Adrenal gland (tissue), 9 donors: ENCODE measurements at regions not wholly inside any gene's neighbourhood (a gene's known extent, or its start where the extent isn't known, plus 50 kb on each side); places are given as distances from the start of the nearest gene placed in this dataset.

Experiments
- DNase-seq, 7 donors: peaks; one replicate each; pipeline ENCODE4 v3.0.0-alpha.2; 2019 to 2020
- H3K27ac ChIP-seq, 5 donors: fragments of 200-600 bp; sonication (generic) in 4 of 5; 1 replicate in 3 of 5; 2 replicates in 2 of 5; pipeline versions ENCODE4 v1.5.1 to v1.8.0; 2016 to 2020; ENCODE audit warnings: mild to moderate bottlenecking in 1 of 5
- H3K27me3 ChIP-seq: fragments of 200-600 bp; 2 replicates; pipeline ENCODE4 v1.8.0; 2021
- H3K36me3 ChIP-seq, 2 donors: fragments of 200-600 bp; replicated peaks in 1 of 2; 1 replicate in 1 of 2; 2 replicates in 1 of 2; pipeline versions ENCODE4 v1.5.1 to v1.8.0; 2018 to 2022
- H3K4me1 ChIP-seq, 2 donors: fragments of 200-600 bp; replicated peaks in 1 of 2; 1 replicate in 1 of 2; 2 replicates in 1 of 2; pipeline versions ENCODE4 v1.5.1 to v1.8.0; 2018 to 2021
- H3K4me3 ChIP-seq, 4 donors: fragments of 200-600 bp; sonication (generic) in 3 of 4; one replicate each; pipeline ENCODE4 v1.5.1; 2016 to 2018
- H3K9me3 ChIP-seq, 3 donors: fragments of 200-600 bp; sonication (generic) in 1 of 3; replicated peaks in 1 of 3; 1 replicate in 2 of 3; 2 replicates in 1 of 3; pipeline versions ENCODE4 v1.5.1 to v1.8.0; 2016 to 2021
- CTCF ChIP-seq, 6 experiments: fragments of 450-650 bp in 4 of 6; fragments of 200-600 bp in 2 of 6; sonication (generic) in 1 of 6; IDR thresholded peaks; 1 replicate in 5 of 6; 2 replicates in 1 of 6; pipeline versions ENCODE4 v1.5.1 to v1.8.0; 2016 to 2021; ENCODE audit warnings: antibody characterized with exemption in 6 of 6, mild to moderate bottlenecking in 2 of 6, moderate library complexity in 1 of 6
- POLR2A ChIP-seq, 2 donors: fragments of 450-650 bp; IDR thresholded peaks; one replicate each; pipeline ENCODE4 v1.6.1; 2017; ENCODE audit warnings: antibody characterized with exemption in 2 of 2, mild to moderate bottlenecking in 2 of 2, moderate library complexity in 1 of 2
- WGBS, 4 donors: extraction: QIAGEN DNeasy Blood & Tissue Kit in 2 of 4; methylation state at CpG; one replicate each; pipeline versions ENCODE4 v1.1.5 to v1.1.7; 2013 to 2017; 5-methylcytosine and 5-hydroxymethylcytosine counted together
- intact Hi-C, 2 donors: fragments of 100-400 bp; cut with DNase I; formaldehyde crosslinking; loops; one replicate each; pipeline versions ENCODE4 v1.14.1 to v1.15.0; 2022 to 2023
- donor health status: healthy with polysubstance abuse.
- donor health status: Bipolar disorder and iron deficiency.
- donor health status: DM: yes; HTN: yes; CAD: no.
- donor health status: DM: no; HTN: no; CAD: no.
- donor health status: DM: no; HTN: no; CAD: no.

GRCh38 chr15:77749998-77750540 is 117.4 kb upstream of the LINGO1 start:
- intact Hi-C loops: no loop called here
- no peaks in the 10 kb centered on the region for H3K27me3 ChIP-seq

GRCh38 chr15:77749236-77749997 is 116.7 kb upstream of the LINGO1 start:
- Histone ChIP-seq H3K36me3 (no peaks in the 10 kb centered on the region), H3K9me3 (no peaks in the 10 kb centered on the region), H3K4me3 (no peak overlapping the region), H3K27ac (no peak overlapping the region), H3K27me3 (no peaks in the 10 kb centered on the region), H3K4me1 (no peaks in the 10 kb centered on the region)
- DNase-seq: no peak
- WGBS, 4 donors: 85 to 94% (median 86%) methylated on average over 5 to 6 of the region's 6 CpGs
- intact Hi-C loops: no loop called here
- TF ChIP-seq POLR2A (IDR thresholded peaks at IDR 0.05) (no peak), CTCF (IDR thresholded peaks at IDR 0.05) (no peak)

More at GRCh38 chr15:77749998-77750540, 117.4 kb upstream of the LINGO1 start:
- Histone ChIP-seq H3K36me3 (no peaks in the 10 kb centered on the region), H3K9me3 (no peaks in the 10 kb centered on the region), H3K27ac (no peak overlapping the region), H3K4me1 (no peaks in the 10 kb centered on the region), H3K4me3 (no peak overlapping the region)
- 77 to 90% (median 83%) methylated on average over 11 to 15 of the region's 15 CpGs for WGBS, 4 donors
- TF ChIP-seq POLR2A (IDR thresholded peaks at IDR 0.05) (no peak), CTCF (IDR thresholded peaks at IDR 0.05) (no peak)
- no peak for DNase-seq

GRCh38 chr15:77748078-77749064 is 115.7 kb upstream of the LINGO1 start:
- H3K27ac ChIP-seq: no peak overlapping the region
- no peak overlapping the region for H3K4me3 ChIP-seq
- no peaks in the 10 kb centered on the region for H3K27me3 ChIP-seq
- intact Hi-C loops: no loop called here
- no peaks in the 10 kb centered on the region for H3K9me3 ChIP-seq
- TF ChIP-seq CTCF (IDR thresholded peaks at IDR 0.05) (no peak), POLR2A (IDR thresholded peaks at IDR 0.05) (no peak)
- WGBS, 4 donors: 77 to 88% (median 80%) methylated on average over 10 of the region's 10 CpGs
- no peaks in the 10 kb centered on the region for H3K36me3 ChIP-seq
- H3K4me1 ChIP-seq: no peaks in the 10 kb centered on the region
- no peak for DNase-seq
